ENCODE measurements at regions not wholly inside any gene's neighbourhood (a gene's known extent, or its start where the extent isn't known, plus 50 kb on each side); places are given as distances from the start of the nearest gene placed in this dataset.

- Mint-ChIP-seq H3K4me3 (no peak overlapping the region), H3K27me3 (no peaks in the 10 kb centered on the region), H3K36me3 (no peaks in the 10 kb centered on the region), H3K4me1 (ENCODE audit: unreplicated experiment) (no peaks in the 10 kb centered on the region), H3K9me3 (no peaks in the 10 kb centered on the region), H3K27ac (no peak overlapping the region)
- no peak for TF ChIP-seq CTCF (conservative IDR thresholded peaks at IDR 0.05)
- DNase-seq (ENCODE audit: extremely low spot score, unreplicated experiment): no peak
These were observed 129.5 kb upstream of the MMS22L start for GRCh38 chr6:97412511-97412910.

- no peak for DNase-seq (ENCODE audit: extremely low spot score, unreplicated experiment)
- H3K27ac Mint-ChIP-seq: no peak overlapping the region
- no peaks in the 10 kb centered on the region for H3K27me3 Mint-ChIP-seq
- H3K4me1 Mint-ChIP-seq (ENCODE audit: unreplicated experiment): no peaks in the 10 kb centered on the region
- H3K9me3 Mint-ChIP-seq: no peaks in the 10 kb centered on the region
- no peak for TF ChIP-seq CTCF (conservative IDR thresholded peaks at IDR 0.05)
- no peak overlapping the region for H3K4me3 Mint-ChIP-seq
- H3K36me3 Mint-ChIP-seq: no peaks in the 10 kb centered on the region
These were observed 139.2 kb upstream of the MMS22L start for GRCh38 chr6:97422171-97422570.

GRCh38 chr6:97423190-97423589, 140.2 kb upstream of the MMS22L start:
- H3K9me3 Mint-ChIP-seq: no peaks in the 10 kb centered on the region
- H3K27ac Mint-ChIP-seq: no peak overlapping the region
- no peak for DNase-seq (ENCODE audit: extremely low spot score, unreplicated experiment)
- H3K36me3 Mint-ChIP-seq: no peaks in the 10 kb centered on the region
- no peaks in the 10 kb centered on the region for H3K27me3 Mint-ChIP-seq
- no peak for TF ChIP-seq CTCF (conservative IDR thresholded peaks at IDR 0.05)
- no peaks in the 10 kb centered on the region for H3K4me1 Mint-ChIP-seq (ENCODE audit: unreplicated experiment)
- H3K4me3 Mint-ChIP-seq: no peak overlapping the region

- Mint-ChIP-seq H3K27me3 (no peaks in the 10 kb centered on the region), H3K36me3 (no peaks in the 10 kb centered on the region), H3K9me3 (no peaks in the 10 kb centered on the region), H3K4me1 (ENCODE audit: unreplicated experiment) (no peaks in the 10 kb centered on the region), H3K4me3 (no peak overlapping the region), H3K27ac (no peak overlapping the region)
- DNase-seq (ENCODE audit: extremely low spot score, unreplicated experiment): no peak
- TF ChIP-seq CTCF (conservative IDR thresholded peaks at IDR 0.05): no peak
These were observed 144.6 kb upstream of the MMS22L start for GRCh38 chr6:97427648-97428047.

- H3K4me3 Mint-ChIP-seq: no peak overlapping the region
- H3K9me3 Mint-ChIP-seq: no peaks in the 10 kb centered on the region
- H3K4me1 Mint-ChIP-seq (ENCODE audit: unreplicated experiment): peaks cover 6% of the 10 kb centered on the region
- peak; percentile 79 for TF ChIP-seq CTCF (conservative IDR thresholded peaks at IDR 0.05)
- DNase-seq (ENCODE audit: extremely low spot score, unreplicated experiment): no peak
- no peaks in the 10 kb centered on the region for H3K27me3 Mint-ChIP-seq
- no peaks in the 10 kb centered on the region for H3K36me3 Mint-ChIP-seq
- H3K27ac Mint-ChIP-seq: no peak overlapping the region
These were observed 154.1 kb upstream of the MMS22L start for GRCh38 chr6:97437087-97437486.

- DNase-seq (ENCODE audit: extremely low spot score, unreplicated experiment): no peak
- Mint-ChIP-seq H3K9me3 (no peaks in the 10 kb centered on the region), H3K4me3 (no peak overlapping the region), H3K27me3 (no peaks in the 10 kb centered on the region), H3K36me3 (no peaks in the 10 kb centered on the region), H3K4me1 (ENCODE audit: unreplicated experiment) (peaks cover 6% of the 10 kb centered on the region), H3K27ac (no peak overlapping the region)
- TF ChIP-seq CTCF (conservative IDR thresholded peaks at IDR 0.05): no peak
These were observed 155.1 kb upstream of the MMS22L start for GRCh38 chr6:97438011-97438671.

Measured in type B pancreatic cell (in vitro differentiated cells).